ENCODE measurements at regions not wholly inside any gene's neighbourhood (a gene's known extent, or its start where the extent isn't known, plus 50 kb on each side); places are given as distances from the start of the nearest gene placed in this dataset.

DNA sequence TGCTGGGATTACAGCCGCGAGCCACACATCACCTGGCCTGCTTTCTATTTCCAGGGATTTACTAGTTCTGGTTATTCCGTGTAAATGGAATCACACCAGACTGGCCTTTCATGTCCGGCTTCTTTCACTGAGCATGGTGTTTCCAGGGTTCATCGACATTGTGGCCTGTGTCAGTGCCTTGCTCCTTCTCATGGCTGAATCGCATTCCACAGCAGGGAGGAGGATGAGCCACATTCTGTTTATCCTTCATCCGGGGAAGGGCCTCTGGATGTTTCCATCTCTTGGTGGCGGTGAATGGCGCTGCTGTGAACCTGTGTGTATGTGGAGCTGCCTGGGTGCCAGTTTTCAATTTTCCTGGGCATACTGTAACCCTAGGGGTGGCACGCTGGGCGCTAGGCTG, 58.7 kb upstream of the RNU6ATAC start:
- no peak for TF ChIP-seq RAD21 (IDR thresholded peaks at IDR 0.05)
- TF ChIP-seq, protein P1, sequence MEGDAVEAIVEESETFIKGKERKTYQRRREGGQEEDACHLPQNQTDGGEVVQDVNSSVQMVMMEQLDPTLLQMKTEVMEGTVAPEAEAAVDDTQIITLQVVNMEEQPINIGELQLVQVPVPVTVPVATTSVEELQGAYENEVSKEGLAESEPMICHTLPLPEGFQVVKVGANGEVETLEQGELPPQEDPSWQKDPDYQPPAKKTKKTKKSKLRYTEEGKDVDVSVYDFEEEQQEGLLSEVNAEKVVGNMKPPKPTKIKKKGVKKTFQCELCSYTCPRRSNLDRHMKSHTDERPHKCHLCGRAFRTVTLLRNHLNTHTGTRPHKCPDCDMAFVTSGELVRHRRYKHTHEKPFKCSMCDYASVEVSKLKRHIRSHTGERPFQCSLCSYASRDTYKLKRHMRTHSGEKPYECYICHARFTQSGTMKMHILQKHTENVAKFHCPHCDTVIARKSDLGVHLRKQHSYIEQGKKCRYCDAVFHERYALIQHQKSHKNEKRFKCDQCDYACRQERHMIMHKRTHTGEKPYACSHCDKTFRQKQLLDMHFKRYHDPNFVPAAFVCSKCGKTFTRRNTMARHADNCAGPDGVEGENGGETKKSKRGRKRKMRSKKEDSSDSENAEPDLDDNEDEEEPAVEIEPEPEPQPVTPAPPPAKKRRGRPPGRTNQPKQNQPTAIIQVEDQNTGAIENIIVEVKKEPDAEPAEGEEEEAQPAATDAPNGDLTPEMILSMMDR (IDR thresholded peaks at IDR 0.05; ENCODE audit: low read depth, low read length, missing input control) = no peak
